ENCODE measurements at regions not wholly inside any gene's neighbourhood (a gene's known extent, or its start where the extent isn't known, plus 50 kb on each side); places are given as distances from the start of the nearest gene placed in this dataset.

- TF ChIP-seq EZH2 (IDR thresholded peaks at IDR 0.05; ENCODE audit: insufficient read depth, poor library complexity, severe bottlenecking) (no peak), EZH2phosphoT487 (IDR thresholded peaks at IDR 0.05; ENCODE audit: insufficient read depth, low read depth) (no peak)
Observed at GRCh38 chr6:101126501-101126900, 245.4 kb upstream of the ASCC3 start.

Data from GM23248 (cell line).